ENCODE measurements at regions not wholly inside any gene's neighbourhood (a gene's known extent, or its start where the extent isn't known, plus 50 kb on each side); places are given as distances from the start of the nearest gene placed in this dataset.
A peak's percentile ranks its signal among the peaks of the same experiment; 100 is the strongest.
"Not testable (repeated sequence)": the region's sequence is repeated elsewhere in the genome, so short reads cannot be mapped to it uniquely, and the experiment has no call there.

GRCh38 chr6:118367314-118367713 is 180.8 kb upstream of the PLN start:
- DNase-seq, result no peak

GRCh38 chr6:118370722-118371121 is 177.4 kb upstream of the PLN start:
- no peak for DNase-seq

GRCh38 chr6:118371955-118372354 is 176.1 kb upstream of the PLN start:
- no peak for DNase-seq

GRCh38 chr6:118372413-118372812 is 175.7 kb upstream of the PLN start:
- no peak for DNase-seq

- DNase-seq, result peak; percentile 11
These were observed 170.2 kb upstream of the PLN start for GRCh38 chr6:118377711-118378414.

- not testable (repeated sequence) for DNase-seq
These were observed 167.5 kb upstream of the PLN start for GRCh38 chr6:118380620-118381019.

- no peak for DNase-seq
These were observed 166.0 kb upstream of the PLN start for GRCh38 chr6:118382126-118382525.

- no peak for DNase-seq
These were observed 164.2 kb upstream of the PLN start for GRCh38 chr6:118383924-118384323.

GRCh38 chr6:118386975-118387374 is 161.1 kb upstream of the PLN start:
- no peak for DNase-seq

- DNase-seq, result no peak
These were observed 160.0 kb upstream of the PLN start for GRCh38 chr6:118387921-118388701.

- DNase-seq, result no peak
These were observed 157.0 kb upstream of the PLN start for GRCh38 chr6:118391086-118391485.

- no peak for DNase-seq
These were observed 154.0 kb upstream of the PLN start for GRCh38 chr6:118394106-118394505.

- DNase-seq, result no peak
These were observed 151.1 kb upstream of the PLN start for GRCh38 chr6:118396969-118397368.

- no peak for DNase-seq
These were observed 150.2 kb upstream of the PLN start for GRCh38 chr6:118397671-118398465.

GRCh38 chr6:118400098-118400497 is 148.0 kb upstream of the PLN start:
- DNase-seq, result no peak

GRCh38 chr6:118400582-118400981 is 147.5 kb upstream of the PLN start:
- no peak for DNase-seq

GRCh38 chr6:118401325-118401975 is 146.6 kb upstream of the PLN start:
- DNase-seq, result no peak

GRCh38 chr6:118403036-118403435 is 145.1 kb upstream of the PLN start:
- DNase-seq, result no peak

GRCh38 chr6:118408863-118409262 is 139.2 kb upstream of the PLN start:
- DNase-seq, result no peak

GRCh38 chr6:118410001-118410400 is 138.1 kb upstream of the PLN start:
- DNase-seq, result no peak

Measured in left kidney (tissue), 1 donor.